Activated CD8-positive, alpha-beta memory T cell treated with anti-CD3 and anti-CD28 coated beads for 48 hours (primary cell): ENCODE measurements at regions not wholly inside any gene's neighbourhood (a gene's known extent, or its start where the extent isn't known, plus 50 kb on each side); places are given as distances from the start of the nearest gene placed in this dataset.

ENCODE experiments used
- DNase-seq, 3 experiments: peaks; one replicate each; pipeline ENCODE4 v3.0.0-alpha.2; 2020; ENCODE audit warnings: low read depth in 2 of 3, low spot score in 2 of 3

DNA sequence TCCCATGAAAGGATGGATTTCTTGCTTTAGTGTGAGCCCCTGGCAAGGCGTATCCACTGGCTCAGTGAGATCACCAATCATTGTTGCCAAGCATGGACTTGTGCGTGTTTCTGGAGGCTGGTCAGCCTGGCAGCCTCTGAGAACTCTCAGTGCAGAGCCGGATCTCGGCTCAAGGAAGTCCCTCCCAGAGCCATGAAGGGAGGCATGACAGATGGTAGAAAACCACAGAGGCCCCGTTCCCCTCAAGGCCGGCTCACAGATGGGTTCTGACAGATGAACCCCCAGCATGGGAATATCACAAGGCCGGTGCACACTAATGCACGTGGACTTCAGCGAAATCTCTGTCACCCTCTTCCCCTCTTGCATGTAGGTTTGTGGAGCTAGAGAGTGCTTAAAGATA lies 290.5 kb downstream of the AJAP1 start:
- DNase-seq: no peak

DNA sequence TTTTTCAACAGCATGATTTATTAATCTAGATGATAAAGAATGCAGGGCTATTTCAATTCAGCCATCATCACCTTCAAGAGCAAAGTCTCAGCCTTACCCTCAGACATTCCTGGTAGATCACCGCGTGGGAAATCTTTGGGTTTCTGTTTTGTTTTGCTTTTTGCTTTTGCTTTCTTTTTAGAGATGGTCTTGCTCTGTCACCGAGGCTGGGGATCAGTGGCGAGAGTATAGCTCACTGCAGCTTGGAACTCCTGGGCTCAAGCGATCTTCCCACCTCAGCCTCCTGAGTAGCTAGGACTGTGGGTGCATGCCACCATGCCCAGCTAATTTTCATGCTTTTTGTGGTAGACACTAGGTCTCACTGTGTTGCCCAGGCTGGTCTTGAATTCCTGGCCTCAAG lies 289.7 kb downstream of the AJAP1 start:
- DNase-seq: no peak

DNA sequence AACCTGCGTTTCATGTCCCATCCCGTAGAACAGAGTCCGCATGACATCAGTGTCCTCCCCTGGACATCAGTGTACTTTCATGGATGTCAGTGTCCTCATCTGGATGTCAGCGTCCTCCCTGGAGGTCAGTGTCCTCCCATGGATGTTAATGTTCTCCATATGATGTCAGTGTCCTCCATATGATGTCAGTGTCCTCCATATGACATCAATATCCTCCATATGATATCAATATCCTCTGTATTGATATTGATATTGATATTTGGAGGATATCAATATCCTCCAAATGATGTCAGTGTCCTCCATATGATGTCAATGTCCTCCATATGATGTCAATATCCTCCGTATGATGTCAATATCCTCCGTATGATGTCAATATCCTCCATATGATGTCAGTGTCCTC lies 284.9 kb downstream of the AJAP1 start:
- DNase-seq: no peak

DNA sequence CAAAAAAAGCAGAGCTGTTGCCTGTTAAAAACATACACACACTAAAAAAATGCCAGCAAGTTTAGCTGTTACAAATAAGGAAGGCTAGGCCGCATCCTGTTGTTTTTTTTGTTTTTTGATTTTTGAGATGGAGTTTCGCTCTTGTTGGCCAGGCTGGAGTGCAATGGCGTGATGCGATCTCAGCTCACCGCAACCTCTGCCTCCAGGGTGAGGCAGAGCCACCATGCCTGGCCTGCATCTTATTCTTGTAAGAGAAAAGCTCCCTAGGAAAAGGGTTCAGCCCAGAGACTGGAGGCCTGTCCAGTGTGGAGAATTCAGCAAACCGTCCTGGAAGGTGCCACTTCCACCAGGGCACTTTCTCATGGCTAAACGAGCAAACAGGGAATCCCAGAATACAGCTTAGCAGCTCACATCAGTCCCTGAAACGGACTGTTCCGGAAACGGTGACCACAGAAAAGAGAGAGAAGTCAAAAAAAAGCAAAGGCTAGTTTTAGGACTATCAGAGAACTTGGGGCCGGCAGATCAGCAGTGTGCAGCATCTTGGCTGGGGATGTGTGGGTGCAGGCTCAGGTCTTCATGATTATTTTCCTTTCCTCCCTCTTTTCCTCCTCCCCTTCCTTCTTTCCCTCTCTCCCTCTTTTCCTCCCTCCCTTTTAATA lies 283.6 kb downstream of the AJAP1 start:
- no peak for DNase-seq

DNA sequence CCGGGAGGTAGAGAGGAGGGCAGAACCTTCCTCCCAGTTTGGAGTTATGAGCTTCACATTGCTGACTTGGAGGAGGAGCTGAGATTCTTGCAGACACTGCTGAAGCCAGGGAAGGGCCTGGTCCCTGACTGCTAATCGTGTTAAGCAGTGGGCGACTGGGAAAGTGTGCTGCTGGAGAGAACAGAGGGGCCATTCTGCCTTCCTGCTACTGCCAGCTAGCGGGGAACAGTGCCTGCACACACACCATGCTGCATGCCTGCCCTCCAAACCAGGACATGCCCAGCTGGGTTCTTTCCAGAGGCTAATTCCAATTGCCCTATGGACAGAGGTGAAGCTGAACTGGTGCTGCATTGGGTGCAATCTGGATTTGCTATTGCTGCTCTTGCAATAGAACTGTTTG lies 281.4 kb downstream of the AJAP1 start:
- DNase-seq: no peak

DNA sequence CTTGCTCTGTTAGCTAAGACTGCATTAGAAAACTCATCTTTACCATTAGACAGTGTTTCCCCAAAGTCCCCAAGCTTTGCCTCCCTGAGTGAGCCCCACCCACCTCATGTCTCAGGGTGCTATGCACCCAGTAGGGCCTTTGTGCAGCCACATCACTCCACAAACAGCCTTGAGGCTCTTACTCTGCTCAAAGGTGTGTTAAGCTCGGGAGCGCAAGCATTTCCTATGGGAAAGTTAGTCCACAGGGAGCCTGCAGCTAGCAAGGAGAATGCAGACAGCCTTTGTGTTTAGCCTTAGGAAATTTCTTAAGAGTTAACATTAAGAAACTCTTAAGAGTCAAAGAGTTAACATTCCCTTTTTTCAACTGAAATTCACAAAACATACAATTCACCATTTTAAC lies 278.8 kb downstream of the AJAP1 start:
- DNase-seq: no peak

- DNase-seq: no peak
Measured at GRCh38 chr1:4932311-4933030, 278.1 kb downstream of the AJAP1 start.

DNA sequence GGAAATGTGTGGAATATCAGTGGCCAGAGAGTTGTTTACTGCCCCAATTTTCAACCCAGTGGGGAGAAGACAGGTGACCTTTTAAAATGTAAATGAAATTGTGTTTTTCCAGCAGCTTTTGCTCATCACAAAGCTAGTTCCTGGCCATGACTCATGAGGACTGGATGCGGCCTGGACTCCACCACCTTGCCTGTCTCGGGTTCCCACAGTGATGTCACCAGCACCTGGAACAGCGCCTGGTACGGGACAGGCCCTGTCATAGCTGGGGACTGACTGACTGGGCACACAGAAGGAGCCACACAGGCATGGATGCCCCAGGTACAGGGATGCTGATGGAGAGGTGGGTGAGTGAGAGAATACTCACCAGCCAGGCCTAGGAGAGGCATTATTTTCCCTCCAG lies 277.1 kb downstream of the AJAP1 start:
- no peak for DNase-seq

DNA sequence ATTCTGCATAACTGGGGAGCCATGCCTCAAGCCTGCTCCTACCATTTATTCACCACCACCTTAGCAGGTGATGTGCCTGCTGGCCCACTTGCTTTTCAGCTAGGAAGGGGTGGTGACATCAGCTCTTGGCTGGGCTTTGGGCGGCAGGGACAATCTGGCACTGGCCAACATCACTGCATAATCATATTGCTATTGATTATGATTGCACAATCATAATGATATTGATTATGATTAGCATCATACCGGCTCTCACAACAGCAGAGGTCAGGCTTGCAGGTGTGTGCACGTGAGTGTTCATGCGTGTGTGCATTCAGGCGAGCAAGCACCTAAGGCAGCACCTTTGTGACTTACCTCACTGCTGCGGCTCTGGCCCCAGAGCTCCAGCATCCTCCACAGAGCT lies 273.8 kb downstream of the AJAP1 start:
- no peak for DNase-seq

DNA sequence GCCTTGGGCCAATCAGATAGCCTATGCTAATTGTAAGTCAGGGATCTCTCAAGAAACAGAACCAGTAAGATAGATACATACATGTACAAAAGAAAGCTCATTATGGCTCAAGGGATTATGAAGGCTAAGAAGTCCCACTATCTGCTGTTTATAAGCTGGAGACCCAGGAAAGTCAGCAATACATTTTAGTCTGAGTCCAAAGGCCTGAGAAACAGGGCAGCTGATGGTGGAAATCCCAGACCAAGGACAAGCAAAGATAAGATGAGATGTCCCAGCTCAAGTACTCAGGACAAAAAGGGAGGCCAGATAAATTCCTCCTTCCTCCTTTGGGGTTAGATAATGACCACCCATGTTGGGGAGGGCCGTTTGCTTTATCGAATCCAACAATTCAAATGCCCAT lies 269.9 kb downstream of the AJAP1 start:
- no peak for DNase-seq

DNA sequence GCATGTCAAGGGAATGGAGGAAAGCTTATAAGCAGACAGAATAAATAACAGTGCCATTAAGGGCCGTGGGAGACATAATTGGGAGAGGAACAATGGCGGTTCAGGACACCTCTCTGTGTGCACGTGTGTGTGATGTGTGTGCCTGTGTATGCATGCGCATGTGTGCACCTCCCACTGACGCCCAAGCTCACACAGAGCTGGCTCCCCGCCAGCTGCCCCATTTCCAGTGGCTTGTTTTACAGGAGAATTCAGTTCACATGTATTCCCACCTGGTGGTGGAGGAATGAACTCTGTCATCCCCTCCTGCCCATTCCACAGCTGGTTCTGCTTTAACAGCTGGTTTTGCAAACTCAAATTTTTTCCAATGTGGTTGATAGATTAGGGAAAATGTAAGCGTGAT lies 262.2 kb downstream of the AJAP1 start:
- DNase-seq: no peak

GRCh38 chr1:4915154-4915553 lies 260.7 kb downstream of the AJAP1 start:
- no peak for DNase-seq

DNA sequence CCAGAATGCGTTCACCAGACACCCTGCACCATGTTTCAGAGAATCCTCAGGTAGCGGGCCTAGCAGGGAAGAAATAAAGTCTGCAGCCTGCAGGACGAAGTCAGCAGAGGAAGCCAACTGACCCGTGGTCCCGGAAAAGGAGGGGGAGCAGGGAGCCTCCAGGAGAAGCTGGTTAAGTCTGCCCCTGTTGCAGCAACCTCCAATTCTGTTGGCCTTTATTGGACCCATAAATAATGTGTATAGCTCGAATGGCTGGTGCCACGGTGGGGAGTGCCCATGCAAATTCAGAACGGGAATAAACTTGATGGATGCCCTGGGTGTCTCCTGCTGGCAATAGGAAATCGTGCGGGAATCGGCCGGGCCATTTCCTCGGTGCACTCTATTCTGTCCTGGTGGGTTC lies 254.1 kb downstream of the AJAP1 start:
- no peak for DNase-seq

DNA sequence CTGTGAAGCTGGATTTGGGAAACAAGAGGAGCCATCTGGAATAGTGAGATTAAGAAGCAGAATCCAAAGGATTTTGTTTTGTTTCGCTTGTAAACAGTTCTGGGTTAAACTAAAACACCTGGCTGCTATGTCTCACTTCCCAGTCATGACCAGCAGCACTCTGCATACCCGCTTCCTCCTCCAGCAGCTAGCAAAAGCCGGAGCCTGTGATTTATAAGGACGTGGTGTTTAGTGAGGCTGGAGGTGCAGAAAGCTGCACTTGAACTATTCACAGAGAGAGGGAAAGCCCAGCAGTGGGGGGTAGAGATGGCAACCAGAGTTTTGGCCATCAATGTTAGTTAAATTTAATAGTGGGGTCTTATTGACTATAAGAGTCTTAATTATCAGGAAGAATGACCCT lies 240.2 kb downstream of the AJAP1 start:
- DNase-seq: no peak

GRCh38 chr1:4880626-4881025 lies 226.2 kb downstream of the AJAP1 start:
- no peak for DNase-seq

- DNase-seq: no peak
Measured at GRCh38 chr1:4877426-4877825, 223.0 kb downstream of the AJAP1 start.

- DNase-seq: no peak
Measured at GRCh38 chr1:4871373-4871772, 217.0 kb downstream of the AJAP1 start.

GRCh38 chr1:4868521-4868920 lies 214.1 kb downstream of the AJAP1 start:
- no peak for DNase-seq

DNA sequence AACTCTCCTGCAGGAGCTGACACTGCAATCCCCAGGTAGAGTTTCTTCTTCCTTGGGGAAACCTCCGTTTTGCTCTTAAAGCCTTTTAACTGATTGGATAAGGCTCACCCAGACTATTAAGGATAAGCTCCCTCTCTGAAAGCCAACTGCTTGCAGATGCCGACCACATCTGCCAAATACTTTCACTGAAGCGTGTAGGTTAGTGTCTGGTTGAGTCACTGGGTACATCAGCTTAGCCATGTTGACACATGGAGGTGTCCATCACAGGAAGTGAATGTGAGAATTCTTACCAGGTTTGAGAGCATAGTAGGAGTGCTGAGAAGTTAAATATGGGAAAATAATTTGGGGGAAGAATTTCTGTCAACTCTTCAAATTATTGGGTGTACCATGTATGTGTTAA lies 202.0 kb downstream of the AJAP1 start:
- no peak for DNase-seq

GRCh38 chr1:4854367-4854766 lies 200.0 kb downstream of the AJAP1 start:
- DNase-seq: no peak

DNA sequence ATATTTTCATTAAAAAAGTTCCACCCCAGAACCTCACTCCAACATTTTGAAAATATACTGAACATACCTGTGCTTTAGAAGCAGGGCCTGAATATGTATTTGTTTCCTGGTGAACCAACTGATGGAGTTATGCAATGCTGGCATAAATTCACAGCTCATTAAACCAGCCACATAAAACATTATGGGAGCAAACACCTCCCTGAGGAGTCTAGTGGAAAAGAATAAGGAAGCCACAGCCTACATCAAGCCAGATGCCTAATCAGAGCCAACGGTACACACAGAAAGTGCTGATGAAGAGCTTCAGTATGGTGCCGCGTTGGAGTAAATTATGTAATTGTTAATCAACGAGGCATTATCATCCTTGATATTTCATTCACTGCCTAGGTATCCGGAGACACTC lies 199.5 kb downstream of the AJAP1 start:
- DNase-seq: no peak

GRCh38 chr1:4851385-4852065 lies 197.1 kb downstream of the AJAP1 start:
- no peak for DNase-seq

GRCh38 chr1:4848431-4848830 lies 194.0 kb downstream of the AJAP1 start:
- DNase-seq: no peak
